ENCODE measurements at regions not wholly inside any gene's neighbourhood (a gene's known extent, or its start where the extent isn't known, plus 50 kb on each side); places are given as distances from the start of the nearest gene placed in this dataset.

DNA sequence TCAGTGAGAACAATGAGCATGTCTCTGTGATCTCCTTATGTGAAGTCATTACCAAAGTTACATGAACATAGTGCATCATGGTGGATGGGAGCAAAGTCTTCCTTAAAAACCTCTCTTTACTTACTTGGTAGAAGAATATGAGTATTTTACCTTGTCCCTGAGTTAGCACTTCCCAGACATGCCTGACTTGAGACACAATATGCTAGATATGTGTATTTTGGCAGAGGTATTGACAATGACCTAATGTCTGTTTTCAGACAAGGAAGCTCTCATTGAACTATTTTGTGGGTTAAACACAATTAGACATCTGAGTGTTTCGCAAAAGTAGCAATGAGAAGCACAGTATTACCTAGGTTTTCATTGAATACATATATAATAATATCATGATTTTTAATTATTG lies 99.1 kb upstream of the MC4R start:
- CTCF ChIA-PET = interaction anchor here (0.6 kb wide), 1 partner anchor 800 kb away, joined by 3 read pairs; no protein-coding TSS in a partner anchor
- POLR2A ChIA-PET = no interaction called here
- no peak for DNase-seq (ENCODE audit: extremely low spot score)

DNA sequence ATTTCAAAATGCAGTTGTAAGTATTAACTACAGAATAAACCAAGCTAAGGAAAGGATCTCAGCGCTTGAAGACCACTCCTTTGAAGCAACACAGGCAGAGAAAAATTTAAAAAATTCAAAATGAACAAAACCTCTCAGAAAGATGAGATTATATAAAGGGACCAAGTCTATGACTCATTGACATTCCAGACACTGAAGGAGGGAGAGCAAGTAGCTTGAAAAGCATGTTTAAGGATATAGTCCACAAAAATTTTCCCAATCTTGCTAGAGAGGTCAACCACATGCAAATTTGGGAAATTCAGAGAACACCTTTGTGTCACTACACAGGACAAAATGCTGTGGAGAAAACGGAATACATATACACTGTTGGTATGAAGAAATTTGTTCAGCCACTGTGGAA lies 112.6 kb upstream of the MC4R start:
- TF ChIP-seq, protein P1, sequence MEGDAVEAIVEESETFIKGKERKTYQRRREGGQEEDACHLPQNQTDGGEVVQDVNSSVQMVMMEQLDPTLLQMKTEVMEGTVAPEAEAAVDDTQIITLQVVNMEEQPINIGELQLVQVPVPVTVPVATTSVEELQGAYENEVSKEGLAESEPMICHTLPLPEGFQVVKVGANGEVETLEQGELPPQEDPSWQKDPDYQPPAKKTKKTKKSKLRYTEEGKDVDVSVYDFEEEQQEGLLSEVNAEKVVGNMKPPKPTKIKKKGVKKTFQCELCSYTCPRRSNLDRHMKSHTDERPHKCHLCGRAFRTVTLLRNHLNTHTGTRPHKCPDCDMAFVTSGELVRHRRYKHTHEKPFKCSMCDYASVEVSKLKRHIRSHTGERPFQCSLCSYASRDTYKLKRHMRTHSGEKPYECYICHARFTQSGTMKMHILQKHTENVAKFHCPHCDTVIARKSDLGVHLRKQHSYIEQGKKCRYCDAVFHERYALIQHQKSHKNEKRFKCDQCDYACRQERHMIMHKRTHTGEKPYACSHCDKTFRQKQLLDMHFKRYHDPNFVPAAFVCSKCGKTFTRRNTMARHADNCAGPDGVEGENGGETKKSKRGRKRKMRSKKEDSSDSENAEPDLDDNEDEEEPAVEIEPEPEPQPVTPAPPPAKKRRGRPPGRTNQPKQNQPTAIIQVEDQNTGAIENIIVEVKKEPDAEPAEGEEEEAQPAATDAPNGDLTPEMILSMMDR (IDR thresholded peaks at IDR 0.05; ENCODE audit: control extremely low read depth, extremely low read depth, low read depth, missing control alignments) = no peak
- CTCF ChIA-PET = no interaction called here
- DNase-seq (ENCODE audit: extremely low spot score) = no peak
- POLR2A ChIA-PET = no interaction called here

More for the DNA sequence above, 99.1 kb upstream of the MC4R start:
- TF ChIP-seq, protein P1 (IDR thresholded peaks at IDR 0.05; ENCODE audit: control extremely low read depth, extremely low read depth, low read depth, missing control alignments) = no peak

DNA sequence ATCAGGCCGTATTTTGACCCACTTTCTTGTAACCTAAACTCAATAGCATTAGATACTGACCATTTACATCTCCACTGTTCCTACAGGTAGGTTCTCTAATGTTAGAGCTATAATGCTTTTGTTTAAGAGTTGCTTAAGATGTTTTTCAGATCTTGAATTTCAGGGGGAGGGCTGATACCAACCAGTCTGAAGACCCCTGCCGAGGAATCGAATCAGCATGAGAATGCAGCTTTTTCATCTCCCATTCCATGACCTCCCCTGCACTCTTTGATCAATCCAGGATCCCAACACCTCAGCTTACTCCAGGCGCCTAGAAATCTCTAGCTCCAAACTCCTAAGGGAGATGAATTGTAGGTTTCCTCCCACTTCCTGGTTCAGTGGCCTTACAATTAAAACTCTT lies 120.5 kb upstream of the MC4R start:
- no peak for DNase-seq (ENCODE audit: extremely low spot score)
- TF ChIP-seq, protein P1 (IDR thresholded peaks at IDR 0.05; ENCODE audit: control extremely low read depth, extremely low read depth, low read depth, missing control alignments) = no peak
- ChIA-PET CTCF (no interaction called here), POLR2A (no interaction called here)

DNA sequence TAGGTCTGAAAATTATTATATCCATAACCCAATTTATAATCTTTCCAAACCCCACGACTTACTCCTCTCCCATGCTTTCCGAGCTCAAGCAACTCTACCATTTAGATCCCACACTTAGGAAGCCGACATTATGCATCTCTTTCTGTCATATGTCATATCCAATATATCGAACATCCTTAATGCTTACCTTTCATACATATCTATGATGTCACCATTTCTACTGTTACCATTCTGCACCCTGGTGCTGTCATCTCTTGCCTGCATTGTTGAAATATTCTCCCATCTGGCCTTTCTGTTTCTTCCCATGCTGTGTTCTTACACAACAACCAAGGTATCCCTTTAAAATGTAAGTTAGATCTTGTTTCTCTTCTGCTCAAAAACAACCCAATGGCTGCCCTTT lies 127.1 kb upstream of the MC4R start:
- ChIA-PET POLR2A (no interaction called here), CTCF (no interaction called here)

DNA sequence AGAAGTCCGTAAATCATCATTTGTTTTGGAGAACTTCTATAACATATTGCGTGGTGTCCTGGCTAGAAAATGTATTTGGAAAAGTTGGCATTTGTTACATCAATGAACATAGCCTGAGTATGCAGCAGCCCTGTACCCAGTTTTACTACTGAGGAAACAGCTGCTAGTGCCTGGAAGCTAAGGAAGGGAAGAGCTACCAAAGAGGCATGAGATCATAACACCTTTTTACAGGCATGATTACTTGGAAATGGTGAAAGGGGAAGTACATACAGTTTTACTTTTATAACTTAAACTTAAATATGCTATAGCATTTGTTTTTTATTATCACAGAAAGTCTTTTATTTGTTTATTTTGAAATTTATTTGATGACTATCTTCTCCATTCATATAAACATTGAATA lies 128.4 kb upstream of the MC4R start:
- CTCF ChIA-PET = no interaction called here

More for the DNA sequence above, 127.1 kb upstream of the MC4R start:
- TF ChIP-seq, protein P1 (IDR thresholded peaks at IDR 0.05; ENCODE audit: control extremely low read depth, extremely low read depth, low read depth, missing control alignments) = no peak
- no peak for DNase-seq (ENCODE audit: extremely low spot score)

DNA sequence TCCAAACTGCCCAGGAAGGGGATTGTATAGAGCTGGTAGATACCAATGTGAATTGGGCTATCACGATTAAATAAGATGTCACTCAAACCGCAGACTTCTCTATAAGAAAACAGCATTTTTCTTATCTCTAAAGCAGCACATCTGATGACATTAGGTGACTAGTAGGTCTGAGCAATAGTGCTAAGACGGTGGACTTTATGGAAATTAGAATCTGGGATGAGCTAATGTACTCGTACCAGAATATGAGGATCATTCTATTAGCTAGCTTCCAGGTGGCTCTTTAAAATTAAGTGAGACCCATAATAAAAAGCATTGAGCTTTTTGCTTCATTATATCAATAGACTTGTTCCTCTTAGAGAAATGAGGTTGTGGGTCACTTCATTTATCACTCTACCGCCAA lies 130.0 kb upstream of the MC4R start:
- CTCF ChIA-PET = interaction anchor here (1.0 to 1.7 kb wide), 2 partner anchors 28 to 871 kb away, joined by 3 read pairs; no protein-coding TSS in a partner anchor
- POLR2A ChIA-PET = no interaction called here
- TF ChIP-seq, protein P1 (IDR thresholded peaks at IDR 0.05; ENCODE audit: control extremely low read depth, extremely low read depth, low read depth, missing control alignments) = no peak
- DNase-seq (ENCODE audit: extremely low spot score) = no peak

More for the DNA sequence above, 128.4 kb upstream of the MC4R start:
- POLR2A ChIA-PET = no interaction called here
- DNase-seq (ENCODE audit: extremely low spot score) = no peak
- TF ChIP-seq, protein P1 (IDR thresholded peaks at IDR 0.05; ENCODE audit: control extremely low read depth, extremely low read depth, low read depth, missing control alignments) = no peak

DNA sequence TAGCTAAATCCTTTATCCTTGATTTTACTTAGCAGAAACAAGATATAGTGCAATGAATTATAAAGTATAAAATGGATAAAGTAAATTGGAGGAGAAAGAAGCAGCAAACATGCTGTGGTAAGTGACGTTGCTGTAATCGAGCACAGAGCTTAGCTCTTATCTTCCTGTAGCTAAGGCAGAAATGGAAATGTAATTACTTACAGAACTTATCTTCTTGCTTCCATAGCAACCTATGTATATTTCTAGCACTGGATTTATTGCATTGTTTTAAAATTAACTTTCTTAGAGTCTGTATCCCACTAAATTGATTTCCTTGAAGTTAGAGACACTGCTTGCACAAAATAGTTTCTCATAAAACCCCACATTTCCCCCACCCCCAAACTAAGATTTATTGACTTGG lies 130.6 kb upstream of the MC4R start:
- POLR2A ChIA-PET = no interaction called here
- TF ChIP-seq, protein P1 (IDR thresholded peaks at IDR 0.05; ENCODE audit: control extremely low read depth, extremely low read depth, low read depth, missing control alignments) = no peak
- DNase-seq (ENCODE audit: extremely low spot score) = no peak
- CTCF ChIA-PET = interaction anchor here (1.0 to 1.7 kb wide), 2 partner anchors 27 to 872 kb away, joined by 3 read pairs; no protein-coding TSS in a partner anchor

All from GM10248 (cell line).